Stimulated activated CD8-positive, alpha-beta memory T cell treated with anti-CD3 and anti-CD28 coated beads, Interleukin-4, amount 100 ng/mL, for 4 hours (primary cell): ENCODE measurements at regions not wholly inside any gene's neighbourhood (a gene's known extent, or its start where the extent isn't known, plus 50 kb on each side); places are given as distances from the start of the nearest gene placed in this dataset.

ENCODE experiments used
- DNase-seq, 2 donors: peaks; one replicate each; pipeline ENCODE4 v3.0.0-alpha.2; 2020; ENCODE audit warnings: low read depth in 2 of 2, low spot score in 1 of 2

DNA sequence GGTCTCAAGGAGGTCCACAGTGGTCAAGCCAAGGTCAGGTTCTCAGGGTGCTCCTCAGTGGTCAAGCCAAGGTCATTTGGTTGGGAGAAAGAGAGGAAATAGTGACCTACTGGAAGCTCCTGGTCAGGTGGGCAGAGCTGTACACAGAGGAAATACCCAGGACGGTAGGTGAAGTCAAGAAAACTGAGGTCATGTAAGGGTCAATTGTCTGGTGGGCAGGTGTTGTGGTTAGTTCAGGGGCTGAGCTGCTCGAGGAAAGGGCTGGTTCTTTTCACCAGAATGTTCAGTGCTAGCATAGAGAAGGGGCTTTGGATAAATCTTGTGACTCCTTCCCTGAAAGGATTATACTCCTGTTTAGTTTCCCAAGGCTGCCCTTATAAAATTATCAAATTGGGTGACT lies 540.5 kb downstream of the VRK1 start:
- no peak for DNase-seq

DNA sequence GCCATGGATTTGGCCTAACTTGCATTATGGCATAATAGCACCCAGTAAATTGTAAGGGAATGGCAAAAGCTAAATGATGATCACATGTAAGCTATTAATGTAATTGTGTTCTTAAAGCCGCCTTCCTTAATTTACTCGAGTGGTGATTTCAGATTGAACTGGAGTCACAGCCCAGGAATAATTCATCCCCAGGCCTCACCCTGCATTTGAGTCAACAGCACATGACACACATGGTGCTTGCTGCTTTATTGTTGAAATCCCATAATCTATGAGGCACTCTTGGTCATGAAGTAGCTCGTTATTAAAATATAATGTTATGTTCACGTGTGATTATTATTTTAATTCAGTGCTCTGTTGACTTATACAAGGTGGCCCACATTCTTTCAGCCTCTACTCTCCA lies 547.5 kb downstream of the VRK1 start:
- no peak for DNase-seq

DNA sequence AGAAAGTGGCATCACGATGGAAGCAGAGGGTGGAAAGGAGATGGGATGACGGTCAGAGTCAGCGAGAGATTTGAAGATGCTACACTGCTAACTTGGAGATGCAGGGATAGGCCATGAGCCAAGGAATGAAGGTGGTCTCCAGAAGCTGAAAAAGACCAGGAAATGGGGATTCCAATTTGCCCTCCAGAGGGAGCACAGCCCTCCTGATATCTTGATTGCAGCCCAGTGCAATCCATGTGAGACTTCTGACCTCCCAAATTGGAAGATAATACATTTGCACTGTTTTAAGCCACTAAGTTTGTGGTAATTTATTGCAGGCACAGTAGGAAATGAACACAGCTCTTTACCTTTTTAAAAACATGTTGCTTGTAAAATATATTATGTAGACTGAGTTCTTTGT lies 549.5 kb downstream of the VRK1 start:
- no peak for DNase-seq

DNA sequence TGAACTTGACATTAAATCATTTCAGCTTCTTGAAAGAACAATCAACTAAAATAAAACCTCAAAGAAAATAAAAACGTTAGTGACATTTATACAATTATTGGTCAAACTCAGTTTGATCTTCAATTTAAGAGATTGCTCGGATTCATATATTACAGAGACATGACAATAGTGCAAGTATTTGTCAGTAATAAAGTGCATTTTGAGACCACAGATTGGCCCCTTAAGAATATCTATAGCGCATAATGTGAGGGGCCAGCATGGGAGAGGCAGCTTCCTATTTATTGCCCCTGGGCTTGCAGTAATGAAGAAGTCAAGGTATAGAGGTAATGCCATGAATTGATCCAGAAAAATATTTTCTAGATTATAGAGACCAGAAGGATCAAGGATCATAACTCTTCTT lies 552.3 kb downstream of the VRK1 start:
- no peak for DNase-seq

DNA sequence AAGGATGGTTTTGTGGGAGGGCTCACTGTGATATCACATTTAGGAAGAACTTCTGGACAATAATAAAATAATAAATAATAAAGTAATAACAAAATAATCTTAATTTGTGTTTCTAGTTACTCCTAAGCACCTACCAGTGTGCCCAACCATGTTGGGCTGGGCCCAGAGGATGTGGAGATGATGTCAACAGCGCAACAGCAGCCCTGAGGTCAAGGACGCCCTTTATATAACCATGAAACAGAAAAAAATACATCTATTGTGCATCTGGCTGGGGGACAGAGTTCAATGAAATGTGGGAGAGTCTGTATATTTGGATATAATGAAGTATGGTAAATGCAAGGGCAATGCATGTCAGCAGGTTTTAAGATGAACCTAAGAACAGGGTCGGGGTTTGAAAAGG lies 552.8 kb downstream of the VRK1 start:
- no peak for DNase-seq

DNA sequence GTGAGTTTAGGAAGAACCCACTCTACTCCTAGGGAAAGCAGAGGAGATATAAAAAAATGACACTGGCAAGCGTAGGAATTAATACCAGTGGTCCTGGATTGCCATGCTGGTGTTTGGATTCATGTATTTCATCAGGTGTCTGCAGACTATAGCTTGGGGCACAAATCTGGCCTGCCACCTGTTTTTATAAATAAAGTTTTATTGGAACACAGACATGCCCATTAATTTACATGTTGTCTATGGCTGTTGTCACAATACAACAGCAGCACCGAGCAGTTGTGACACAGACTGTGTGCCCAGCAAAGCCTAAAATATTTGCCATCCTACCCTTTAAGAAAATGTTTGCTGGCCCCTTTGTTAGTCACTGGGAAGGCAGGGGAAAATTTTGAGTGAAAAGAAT lies 553.2 kb downstream of the VRK1 start:
- DNase-seq, result no peak

DNA sequence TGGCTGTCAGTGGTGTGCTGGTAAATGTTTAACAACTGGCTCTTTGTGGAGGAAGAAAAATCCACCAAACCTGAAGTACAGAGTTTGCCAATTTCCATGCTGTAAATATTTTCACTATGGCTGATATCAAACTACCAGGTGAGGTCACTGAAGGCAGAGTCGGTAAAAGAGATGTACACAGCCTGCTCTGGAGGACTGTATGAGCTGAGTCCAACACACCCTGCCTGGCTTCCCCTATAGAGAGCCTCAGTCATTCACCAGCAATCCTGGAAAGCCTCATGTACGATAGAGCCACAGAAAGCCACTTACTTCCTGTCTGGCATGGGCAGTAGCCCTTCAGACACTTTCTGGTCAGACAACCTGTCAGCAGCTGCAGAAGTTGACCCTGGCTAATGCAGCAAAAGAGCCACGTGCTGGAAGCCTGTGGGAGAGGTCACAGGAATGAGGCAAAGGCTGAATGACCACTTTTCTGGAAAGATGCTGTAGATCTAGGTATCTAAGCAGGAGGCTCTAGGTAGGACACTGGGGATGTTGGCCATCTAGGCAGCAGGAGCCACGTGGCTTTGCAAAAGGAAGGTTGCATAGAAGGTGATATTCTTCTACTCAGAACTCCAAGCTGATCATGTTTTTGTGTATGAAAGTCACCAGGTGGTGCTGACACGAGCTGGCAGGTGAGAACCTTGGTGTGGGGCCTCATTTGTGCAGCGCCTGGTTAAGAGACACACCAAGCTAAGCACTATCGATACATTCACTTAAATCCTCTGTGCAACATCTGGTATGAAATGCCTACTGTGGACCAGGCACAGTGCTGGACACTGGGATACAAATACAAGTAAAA lies 553.9 kb downstream of the VRK1 start:
- DNase-seq, result no peak

DNA sequence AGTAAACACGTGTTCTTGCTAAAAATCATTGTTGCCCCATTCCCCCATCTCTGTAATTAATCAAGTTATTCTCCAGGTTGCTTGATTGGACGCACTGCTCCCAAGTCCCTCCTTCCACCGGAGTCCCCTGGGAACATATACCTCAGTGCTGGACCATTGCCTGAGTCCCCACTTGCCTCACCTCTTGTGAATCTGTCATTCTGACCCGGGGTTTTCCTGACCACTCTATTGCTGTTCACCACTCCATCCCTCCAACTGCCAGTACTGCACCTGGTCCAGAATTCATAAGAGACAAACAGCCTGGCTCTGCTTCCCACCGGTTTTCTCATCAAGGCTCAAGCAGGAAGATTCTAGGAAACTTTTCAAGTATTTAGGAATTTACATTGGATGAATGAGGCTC lies 555.9 kb downstream of the VRK1 start:
- DNase-seq, result no peak

DNA sequence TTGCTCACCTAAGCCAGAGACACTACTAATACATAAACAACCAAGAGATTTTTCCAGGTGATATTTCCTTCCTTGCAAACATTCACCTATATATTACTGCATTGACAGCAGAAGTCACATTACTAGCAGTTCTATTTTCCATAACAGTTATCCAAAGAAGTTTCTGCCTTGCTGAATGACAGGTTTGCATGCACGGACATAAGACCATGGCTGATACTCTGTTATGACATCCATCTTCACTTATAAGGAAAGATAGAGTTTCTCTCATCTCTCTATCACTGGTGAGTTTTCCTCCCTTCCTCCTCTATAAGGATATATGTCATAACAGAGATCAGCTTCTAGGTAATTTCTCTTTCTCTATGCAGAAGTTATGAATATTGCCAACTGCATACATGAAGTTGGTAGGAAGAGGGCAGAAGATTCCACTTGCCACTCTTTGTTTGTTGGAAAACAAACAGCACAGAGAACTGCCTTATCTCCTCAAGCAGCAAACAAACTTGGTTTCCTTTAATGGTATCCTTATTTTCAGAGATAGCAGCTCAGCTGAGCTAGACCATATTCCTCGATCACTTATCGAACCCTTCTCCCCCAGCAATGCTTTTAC lies 557.0 kb downstream of the VRK1 start:
- no peak for DNase-seq

DNA sequence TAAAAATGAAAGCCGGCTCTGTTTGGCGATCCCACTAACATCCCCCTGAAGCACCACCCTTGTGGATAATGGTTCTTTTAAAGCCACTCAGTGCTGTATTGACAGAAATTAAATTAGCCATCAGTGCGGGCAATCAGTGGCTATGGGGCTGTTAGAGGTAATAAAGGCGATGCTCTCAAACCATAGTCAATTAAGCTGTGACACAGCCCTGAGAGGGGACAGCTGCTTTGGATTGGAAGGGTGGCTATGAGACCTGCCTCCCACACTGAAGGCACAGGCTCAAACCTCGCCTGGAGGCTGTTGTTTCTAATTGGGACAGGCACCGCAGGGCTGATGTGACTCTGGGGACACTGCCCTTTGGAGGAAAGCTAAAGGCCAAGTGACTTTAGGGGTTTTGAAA lies 562.2 kb downstream of the VRK1 start:
- no peak for DNase-seq

DNA sequence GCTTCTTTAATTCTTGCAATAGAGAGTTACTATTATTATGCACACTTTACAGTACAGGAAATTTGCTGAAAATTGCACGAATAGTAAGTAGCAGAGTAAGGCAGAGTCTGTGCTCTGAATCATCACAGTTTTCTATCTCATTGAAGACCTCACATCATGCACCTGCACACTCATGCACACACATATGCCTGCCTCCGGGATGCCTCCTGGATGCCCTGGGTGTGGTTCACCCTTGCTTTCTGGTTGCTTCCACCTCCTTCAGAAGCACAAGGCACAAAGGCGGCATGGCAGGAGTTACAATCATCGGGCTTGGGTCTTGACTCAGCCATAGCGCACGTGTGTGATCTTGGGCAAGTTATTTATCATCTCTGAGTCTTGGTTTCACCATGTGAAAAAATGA lies 564.0 kb downstream of the VRK1 start:
- no peak for DNase-seq

DNA sequence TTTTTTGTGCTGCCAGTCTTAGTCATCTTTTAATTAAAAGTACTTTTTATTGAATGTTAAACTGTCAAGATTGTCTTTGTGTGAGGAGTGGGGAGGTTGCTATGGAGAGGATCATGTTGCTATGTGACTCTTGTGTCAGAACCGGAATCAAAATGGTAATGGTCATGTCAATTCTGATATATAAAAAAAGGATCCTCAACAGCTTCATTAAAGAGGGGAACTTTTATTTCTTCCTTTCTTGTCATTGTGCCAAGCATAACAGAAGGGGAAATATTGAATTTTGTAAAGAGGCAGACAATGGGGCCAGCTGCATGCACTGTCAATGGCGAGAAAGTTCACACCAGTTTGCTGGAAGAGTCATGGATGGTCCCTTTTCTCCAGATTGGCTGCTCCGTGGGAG lies 564.8 kb downstream of the VRK1 start:
- no peak for DNase-seq

DNA sequence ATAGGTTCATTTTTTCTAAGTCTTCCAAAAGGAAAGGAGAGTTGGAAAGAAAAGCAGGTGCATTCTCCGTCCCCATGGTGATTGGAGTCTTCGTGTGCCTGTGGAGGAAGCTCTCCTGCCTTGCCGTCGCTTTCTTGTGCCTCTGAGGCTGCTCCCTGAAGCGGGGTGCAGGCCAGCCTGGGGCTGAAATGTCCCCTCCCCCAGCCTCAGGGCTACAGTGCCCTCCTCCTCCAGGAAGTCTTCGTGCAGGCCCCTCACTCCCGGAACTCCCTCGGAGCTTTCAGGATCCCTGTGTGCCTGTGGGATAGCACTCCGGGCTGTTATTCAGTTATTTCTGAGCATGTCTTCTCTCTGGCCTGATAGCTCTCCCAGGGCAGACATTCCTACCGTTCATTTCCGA lies 569.2 kb downstream of the VRK1 start:
- DNase-seq, result no peak

DNA sequence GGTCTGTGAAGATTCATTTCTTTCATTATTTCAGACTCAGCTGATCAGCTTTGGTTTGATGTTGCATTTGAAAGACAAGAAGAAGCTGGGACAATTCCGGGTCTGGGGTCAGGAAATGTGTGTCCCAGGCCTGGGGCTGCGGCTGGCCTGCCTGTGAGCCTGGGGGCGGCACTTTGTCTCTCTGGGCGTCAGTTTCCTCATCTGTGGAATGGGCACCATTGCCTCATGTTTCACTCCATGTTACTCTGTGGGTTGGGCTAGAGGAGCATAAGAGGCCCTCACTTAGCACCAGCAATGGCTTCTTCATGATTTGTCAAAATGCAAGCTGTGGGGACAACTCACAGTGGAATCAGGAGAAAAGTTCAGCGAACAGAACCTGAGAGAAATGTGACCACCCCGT lies 570.1 kb downstream of the VRK1 start:
- DNase-seq, result no peak

DNA sequence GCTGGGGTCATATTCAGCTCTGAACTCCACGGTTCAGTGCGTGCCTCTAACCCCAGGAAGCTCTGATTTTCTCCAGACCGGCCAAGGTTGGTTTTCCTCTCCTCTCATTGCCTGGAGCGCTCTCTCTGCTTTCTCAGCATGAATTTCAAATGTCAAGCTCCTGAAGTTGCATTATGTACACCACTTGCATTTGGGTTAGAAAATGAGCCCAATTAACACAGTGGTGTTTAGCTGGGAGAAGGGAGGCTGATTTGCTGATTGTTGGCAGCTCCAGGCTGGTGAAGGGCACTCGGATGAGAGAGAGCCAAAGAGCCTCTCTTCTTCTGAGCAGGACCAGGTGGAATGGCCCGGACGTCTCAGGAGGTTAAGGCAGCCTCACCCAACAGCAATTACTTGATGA lies 570.9 kb downstream of the VRK1 start:
- no peak for DNase-seq

DNA sequence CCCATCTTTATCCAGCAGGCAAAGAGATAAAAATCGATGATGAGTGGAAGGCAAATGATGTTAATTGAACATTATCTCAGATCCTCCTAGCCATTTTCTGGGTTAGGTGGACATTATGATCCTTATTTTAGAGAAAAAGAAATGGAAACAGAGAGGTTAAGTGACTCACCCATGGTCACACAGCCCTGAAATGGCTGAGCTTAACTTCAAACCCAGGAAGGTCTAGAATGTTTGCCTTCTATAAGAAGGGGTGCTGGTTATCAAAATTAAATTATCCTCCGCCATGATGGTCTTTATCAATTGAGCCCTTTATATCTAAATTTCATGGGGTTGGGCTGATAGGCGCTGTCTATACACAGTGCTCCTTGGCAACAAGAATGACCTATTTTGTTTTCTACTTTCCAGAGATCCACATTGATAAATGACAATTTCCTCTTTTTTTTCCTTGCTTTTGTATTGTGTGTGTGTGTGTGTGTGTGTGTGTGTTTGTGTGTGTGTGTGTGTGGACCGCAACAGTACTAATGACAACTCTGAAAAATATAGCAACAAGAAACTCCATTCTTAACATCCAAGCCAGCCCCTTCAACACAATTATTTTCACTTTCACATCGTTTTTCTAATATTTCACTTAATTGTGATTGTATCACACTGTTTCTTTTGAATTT lies 571.9 kb downstream of the VRK1 start:
- no peak for DNase-seq

DNA sequence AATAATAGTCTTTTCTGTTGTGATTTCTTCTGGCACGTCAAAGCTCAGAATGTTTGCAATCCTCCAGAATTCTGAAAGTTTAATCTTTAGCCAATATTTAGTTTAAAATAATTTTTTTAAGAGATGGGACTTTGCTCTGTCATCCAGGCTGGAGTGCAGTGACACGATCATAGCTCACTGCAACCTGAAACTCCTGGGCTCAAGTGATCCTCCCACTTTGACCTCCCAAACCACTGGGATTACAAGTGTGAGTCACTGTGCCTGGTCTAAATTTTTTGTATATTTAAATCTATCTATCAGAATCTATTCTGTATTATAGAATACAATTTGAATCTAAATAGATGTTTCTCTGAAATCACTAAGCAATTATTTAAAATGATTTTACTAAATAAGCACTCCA lies 572.7 kb downstream of the VRK1 start:
- no peak for DNase-seq

DNA sequence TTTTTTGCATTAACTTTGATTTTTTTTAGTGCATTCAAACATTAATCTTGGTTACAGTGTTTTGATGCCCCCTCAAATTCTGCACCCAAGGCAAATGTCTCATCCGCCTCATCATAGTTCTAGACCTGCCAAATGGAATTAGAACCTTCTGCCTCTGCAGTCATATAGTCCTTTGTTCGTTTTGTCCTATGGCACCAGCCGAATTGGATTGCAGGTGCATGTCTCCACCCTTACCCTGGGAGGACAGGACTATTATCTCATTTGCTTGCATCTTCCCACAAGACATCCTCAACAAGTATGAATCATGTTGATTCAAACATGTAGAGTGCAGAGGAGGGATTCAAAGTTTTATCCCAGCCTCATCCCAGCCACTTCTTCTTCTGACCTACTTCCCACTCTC lies 579.1 kb downstream of the VRK1 start:
- DNase-seq, result no peak

DNA sequence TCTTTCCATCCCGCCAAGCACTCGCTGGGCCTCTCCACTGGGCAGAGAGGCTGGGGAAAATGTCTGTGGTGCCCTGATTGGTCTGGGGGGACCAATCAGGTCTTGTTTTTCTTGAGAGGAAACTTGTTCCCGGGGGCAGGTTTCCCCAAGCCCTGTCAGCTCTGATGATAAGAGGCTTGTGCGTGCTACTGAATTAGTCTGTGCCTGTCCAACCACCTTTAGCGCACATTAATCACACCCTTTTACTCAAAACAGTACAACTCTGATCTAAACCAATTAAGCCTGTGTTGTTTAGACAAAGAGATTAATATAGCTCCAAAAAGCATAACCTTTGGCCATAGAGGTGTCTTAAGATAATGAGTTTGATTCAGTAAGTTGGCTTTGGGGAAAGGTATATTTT lies 580.4 kb downstream of the VRK1 start:
- no peak for DNase-seq

DNA sequence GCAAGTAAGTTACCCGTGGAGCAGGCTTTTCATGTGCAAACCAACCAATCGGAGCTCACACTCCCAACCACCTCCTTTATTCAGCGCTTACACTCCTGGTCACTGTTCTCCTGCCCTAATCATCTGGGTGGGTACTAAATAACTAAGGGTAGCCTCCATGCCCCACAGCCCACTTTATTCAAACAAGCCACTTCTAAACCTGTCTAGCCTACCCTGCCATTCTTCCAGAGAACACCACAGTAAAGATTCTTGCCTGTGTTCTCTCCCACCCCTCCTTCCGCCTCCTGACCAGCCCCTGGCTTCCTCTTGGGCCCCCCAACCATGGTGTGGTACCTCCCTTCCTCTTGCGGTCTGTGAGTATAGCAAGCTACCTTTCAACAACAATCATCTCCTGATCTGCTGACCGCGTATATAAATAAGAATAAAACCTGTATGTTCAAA lies 581.9 kb downstream of the VRK1 start:
- no peak for DNase-seq

DNA sequence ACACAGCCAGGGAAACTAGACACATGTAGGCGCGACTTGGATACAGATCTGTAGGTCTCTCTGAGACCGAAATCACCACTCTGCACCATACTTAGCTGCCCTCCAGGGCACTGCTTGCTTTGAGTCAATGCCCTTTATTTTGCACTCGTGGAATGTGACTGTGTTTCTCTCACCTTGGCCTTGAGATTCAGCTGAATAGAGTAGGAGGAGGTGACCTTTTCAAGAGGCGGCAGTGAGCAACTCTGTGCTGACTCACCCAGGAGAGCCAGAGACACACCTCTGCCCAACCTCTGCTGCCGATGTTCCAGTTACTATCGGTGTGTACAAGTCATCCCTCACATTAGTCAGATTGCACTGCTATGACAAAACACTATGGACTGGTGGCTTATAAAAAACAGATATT lies 583.4 kb downstream of the VRK1 start:
- DNase-seq, result peak; percentile 31 to 67

DNA sequence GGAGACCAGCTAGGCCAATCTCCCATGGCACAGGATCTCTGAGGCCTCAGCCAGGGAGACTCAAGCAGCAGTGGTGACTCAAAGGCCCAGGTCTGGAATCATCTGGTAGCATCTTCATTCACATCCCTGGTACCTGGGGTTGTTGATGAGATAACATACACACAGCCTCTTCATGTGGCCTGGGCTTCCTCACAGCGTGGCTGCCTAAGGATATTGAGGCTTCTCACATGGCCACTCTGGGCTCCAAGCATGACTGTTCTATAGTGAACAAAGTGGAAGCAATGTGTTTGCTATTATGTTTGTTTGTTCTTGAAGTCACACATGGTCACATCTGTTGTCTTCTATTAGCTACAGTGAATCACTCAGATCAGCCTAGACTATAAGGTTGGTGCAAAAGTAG lies 584.1 kb downstream of the VRK1 start:
- no peak for DNase-seq
